Neural cell (in vitro differentiated cells): ENCODE measurements at regions not wholly inside any gene's neighbourhood (a gene's known extent, or its start where the extent isn't known, plus 50 kb on each side); places are given as distances from the start of the nearest gene placed in this dataset.

Experiments
- H2AFZ ChIP-seq: fragments of 200-600, 300-800 bp; sonication (generic), shearing (Covaris generic); 2 replicates; pipeline ENCODE4 v1.6.0; 2014; ENCODE audit warnings: low read depth, mild to moderate bottlenecking, antibody characterized with exemption, low read length, moderate library complexity
- H3F3A ChIP-seq: fragments of 200-600 bp; shearing (Covaris generic); 2 replicates; pipeline ENCODE4 v1.6.1; 2016; ENCODE audit warnings: mild to moderate bottlenecking, moderate library complexity, mixed read lengths, antibody characterized with exemption, low read length; ENCODE audit not compliant: insufficient read depth, poor library complexity, severe bottlenecking
- H3K27ac ChIP-seq: fragments of 200-600, 300-800 bp; sonication (generic), shearing (Covaris generic); 2 replicates; pipeline ENCODE4 v1.5.1; 2014; ENCODE audit warnings: mild to moderate bottlenecking, low read length, moderate library complexity
- H3K27me3 ChIP-seq: fragments of 300-800, 200-600 bp; sonication (generic), shearing (Covaris generic); 2 replicates; pipeline ENCODE4 v1.6.0; 2014; ENCODE audit warnings: mild to moderate bottlenecking, low read depth, low read length, moderate library complexity; ENCODE audit not compliant: insufficient read depth
- H3K36me3 ChIP-seq: fragments of 300-800, 200-600 bp; sonication (generic), shearing (Covaris generic); 2 replicates; pipeline ENCODE4 v1.5.1; 2014; ENCODE audit warnings: mild to moderate bottlenecking, antibody characterized with exemption, low read length, moderate library complexity; ENCODE audit not compliant: insufficient read depth
- H3K4me2 ChIP-seq: fragments of 300-800, 200-600 bp; sonication (generic), shearing (Covaris generic); 2 replicates; pipeline ENCODE4 v1.6.0; 2014; ENCODE audit warnings: mild to moderate bottlenecking, low read length
- H3K4me3 ChIP-seq: fragments of 300-800, 200-600 bp; sonication (generic), shearing (Covaris generic); 2 replicates; pipeline ENCODE4 v1.5.1; 2014; ENCODE audit warnings: mild to moderate bottlenecking, low read length, moderate library complexity
- H3K79me2 ChIP-seq: fragments of 200-600 bp; shearing (Covaris generic); replicated peaks from 2 replicates; pipeline ENCODE4 v1.6.0; 2014; ENCODE audit warnings: mild to moderate bottlenecking, low read length, moderate library complexity; ENCODE audit not compliant: insufficient read depth
- H3K9ac ChIP-seq: fragments of 300-800, 200-600 bp; sonication (generic), shearing (Covaris generic); 2 replicates; pipeline ENCODE4 v1.6.1; 2016; ENCODE audit warnings: mild to moderate bottlenecking, low read length, mixed read lengths
- H3K9me2 ChIP-seq: fragments of 200-600 bp; shearing (Covaris generic); 2 replicates; pipeline ENCODE4 v1.6.1; 2016; ENCODE audit warnings: mild to moderate bottlenecking, low read length, mixed read lengths; ENCODE audit not compliant: insufficient read depth
- H3K9me3 ChIP-seq: fragments of 200-600, 300-800 bp; sonication (generic), shearing (Covaris generic); 2 replicates; pipeline ENCODE4 v1.6.1; 2016; ENCODE audit warnings: mild to moderate bottlenecking, mixed run types, low read length, moderate library complexity, mixed read lengths
- H4K20me1 ChIP-seq: fragments of 200-600 bp; shearing (Covaris generic); 2 replicates; pipeline ENCODE4 v1.6.1; 2016; ENCODE audit warnings: mild to moderate bottlenecking, mixed run types; ENCODE audit not compliant: insufficient read depth
- EP300 ChIP-seq: fragments of 450-650 bp; conservative IDR thresholded peaks from 2 replicates; pipeline ENCODE4 v1.6.1; 2014; ENCODE audit warnings: antibody characterized with exemption, mild to moderate bottlenecking, moderate library complexity; ENCODE audit not compliant: poor library complexity, severe bottlenecking
- EZH2 ChIP-seq: fragments of 200-600, 300-800 bp; shearing (Covaris generic), sonication (generic); IDR thresholded peaks from 2 replicates; pipeline ENCODE4 v1.6.1; 2014; ENCODE audit warnings: antibody characterized with exemption, low read length, borderline replicate concordance, mild to moderate bottlenecking; ENCODE audit not compliant: insufficient read depth, poor library complexity, severe bottlenecking
- MXI1 ChIP-seq: fragments of 450-650 bp; conservative IDR thresholded peaks from 2 replicates; pipeline ENCODE4 v1.6.1; 2014; ENCODE audit warnings: antibody characterized with exemption, mild to moderate bottlenecking; ENCODE audit not compliant: poor library complexity, severe bottlenecking
- POLR2AphosphoS5 ChIP-seq: IDR thresholded peaks from 2 replicates; pipeline ENCODE4 v1.6.1; 2012
- RAD21 ChIP-seq: fragments of 450-650 bp; conservative IDR thresholded peaks from 2 replicates; pipeline ENCODE4 v1.6.1; 2014; ENCODE audit warnings: antibody characterized with exemption, mild to moderate bottlenecking, moderate library complexity
- SMC3 ChIP-seq: fragments of 450-650 bp; conservative IDR thresholded peaks from 2 replicates; pipeline ENCODE4 v1.6.1; 2014; ENCODE audit warnings: antibody characterized with exemption, mild to moderate bottlenecking, moderate library complexity; ENCODE audit not compliant: poor library complexity
- TAF1 ChIP-seq: IDR thresholded peaks from 2 replicates; pipeline ENCODE4 v1.6.1; 2012; ENCODE audit warnings: low read depth
- TF ChIP-seq, protein P1 (sequence below): IDR thresholded peaks from 2 replicates; pipeline ENCODE4 v1.6.1; 2012; ENCODE audit warnings: borderline replicate concordance
- TF ChIP-seq, protein P2 (sequence below): fragments of 450-650 bp; IDR thresholded peaks from 2 replicates; pipeline ENCODE4 v1.5.1; 2014; ENCODE audit warnings: antibody characterized with exemption, mild to moderate bottlenecking, moderate library complexity; ENCODE audit not compliant: poor library complexity, severe bottlenecking

DNA sequence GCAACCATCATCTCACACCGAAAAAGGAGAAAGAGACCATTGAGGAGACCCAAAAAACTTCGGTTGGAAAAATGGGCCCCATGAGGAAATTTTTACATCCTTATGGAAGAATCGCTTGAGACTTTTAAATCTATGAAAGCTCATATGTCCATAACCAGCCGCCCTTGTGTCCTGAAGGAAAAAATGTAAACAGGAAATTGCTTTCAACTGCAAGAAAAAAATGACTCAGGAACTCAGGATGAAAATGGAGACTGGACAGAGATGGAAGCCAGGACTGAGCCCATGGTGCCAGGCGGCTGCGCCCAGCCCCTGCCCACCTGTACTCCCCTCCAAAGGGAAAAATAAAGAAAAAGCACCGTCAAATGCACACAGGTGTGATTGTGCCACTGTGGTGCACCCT, 81.5 kb upstream of the SLC66A3 start:
- Histone ChIP-seq H3K27ac (no peak overlapping the region), H3F3A (no peaks in the 10 kb centered on the region), H3K9ac (no peak overlapping the region), H3K4me3 (no peak overlapping the region), H3K27me3 (no peaks in the 10 kb centered on the region), H2AFZ (no peak overlapping the region), H3K9me3 (no peaks in the 10 kb centered on the region), H3K36me3 (no peaks in the 10 kb centered on the region), H3K79me2 (no peaks in the 10 kb centered on the region), H3K4me2 (no peak overlapping the region), H4K20me1 (no peaks in the 10 kb centered on the region), H3K9me2 (no peaks in the 10 kb centered on the region)
- TF ChIP-seq SMC3 (no peak), EZH2 (no peak), EP300 (no peak), TAF1 (no peak), RAD21 (no peak)
- TF ChIP-seq, protein P1, sequence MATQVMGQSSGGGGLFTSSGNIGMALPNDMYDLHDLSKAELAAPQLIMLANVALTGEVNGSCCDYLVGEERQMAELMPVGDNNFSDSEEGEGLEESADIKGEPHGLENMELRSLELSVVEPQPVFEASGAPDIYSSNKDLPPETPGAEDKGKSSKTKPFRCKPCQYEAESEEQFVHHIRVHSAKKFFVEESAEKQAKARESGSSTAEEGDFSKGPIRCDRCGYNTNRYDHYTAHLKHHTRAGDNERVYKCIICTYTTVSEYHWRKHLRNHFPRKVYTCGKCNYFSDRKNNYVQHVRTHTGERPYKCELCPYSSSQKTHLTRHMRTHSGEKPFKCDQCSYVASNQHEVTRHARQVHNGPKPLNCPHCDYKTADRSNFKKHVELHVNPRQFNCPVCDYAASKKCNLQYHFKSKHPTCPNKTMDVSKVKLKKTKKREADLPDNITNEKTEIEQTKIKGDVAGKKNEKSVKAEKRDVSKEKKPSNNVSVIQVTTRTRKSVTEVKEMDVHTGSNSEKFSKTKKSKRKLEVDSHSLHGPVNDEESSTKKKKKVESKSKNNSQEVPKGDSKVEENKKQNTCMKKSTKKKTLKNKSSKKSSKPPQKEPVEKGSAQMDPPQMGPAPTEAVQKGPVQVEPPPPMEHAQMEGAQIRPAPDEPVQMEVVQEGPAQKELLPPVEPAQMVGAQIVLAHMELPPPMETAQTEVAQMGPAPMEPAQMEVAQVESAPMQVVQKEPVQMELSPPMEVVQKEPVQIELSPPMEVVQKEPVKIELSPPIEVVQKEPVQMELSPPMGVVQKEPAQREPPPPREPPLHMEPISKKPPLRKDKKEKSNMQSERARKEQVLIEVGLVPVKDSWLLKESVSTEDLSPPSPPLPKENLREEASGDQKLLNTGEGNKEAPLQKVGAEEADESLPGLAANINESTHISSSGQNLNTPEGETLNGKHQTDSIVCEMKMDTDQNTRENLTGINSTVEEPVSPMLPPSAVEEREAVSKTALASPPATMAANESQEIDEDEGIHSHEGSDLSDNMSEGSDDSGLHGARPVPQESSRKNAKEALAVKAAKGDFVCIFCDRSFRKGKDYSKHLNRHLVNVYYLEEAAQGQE: no peak
- TF ChIP-seq, protein P2, sequence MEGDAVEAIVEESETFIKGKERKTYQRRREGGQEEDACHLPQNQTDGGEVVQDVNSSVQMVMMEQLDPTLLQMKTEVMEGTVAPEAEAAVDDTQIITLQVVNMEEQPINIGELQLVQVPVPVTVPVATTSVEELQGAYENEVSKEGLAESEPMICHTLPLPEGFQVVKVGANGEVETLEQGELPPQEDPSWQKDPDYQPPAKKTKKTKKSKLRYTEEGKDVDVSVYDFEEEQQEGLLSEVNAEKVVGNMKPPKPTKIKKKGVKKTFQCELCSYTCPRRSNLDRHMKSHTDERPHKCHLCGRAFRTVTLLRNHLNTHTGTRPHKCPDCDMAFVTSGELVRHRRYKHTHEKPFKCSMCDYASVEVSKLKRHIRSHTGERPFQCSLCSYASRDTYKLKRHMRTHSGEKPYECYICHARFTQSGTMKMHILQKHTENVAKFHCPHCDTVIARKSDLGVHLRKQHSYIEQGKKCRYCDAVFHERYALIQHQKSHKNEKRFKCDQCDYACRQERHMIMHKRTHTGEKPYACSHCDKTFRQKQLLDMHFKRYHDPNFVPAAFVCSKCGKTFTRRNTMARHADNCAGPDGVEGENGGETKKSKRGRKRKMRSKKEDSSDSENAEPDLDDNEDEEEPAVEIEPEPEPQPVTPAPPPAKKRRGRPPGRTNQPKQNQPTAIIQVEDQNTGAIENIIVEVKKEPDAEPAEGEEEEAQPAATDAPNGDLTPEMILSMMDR: no peak

DNA sequence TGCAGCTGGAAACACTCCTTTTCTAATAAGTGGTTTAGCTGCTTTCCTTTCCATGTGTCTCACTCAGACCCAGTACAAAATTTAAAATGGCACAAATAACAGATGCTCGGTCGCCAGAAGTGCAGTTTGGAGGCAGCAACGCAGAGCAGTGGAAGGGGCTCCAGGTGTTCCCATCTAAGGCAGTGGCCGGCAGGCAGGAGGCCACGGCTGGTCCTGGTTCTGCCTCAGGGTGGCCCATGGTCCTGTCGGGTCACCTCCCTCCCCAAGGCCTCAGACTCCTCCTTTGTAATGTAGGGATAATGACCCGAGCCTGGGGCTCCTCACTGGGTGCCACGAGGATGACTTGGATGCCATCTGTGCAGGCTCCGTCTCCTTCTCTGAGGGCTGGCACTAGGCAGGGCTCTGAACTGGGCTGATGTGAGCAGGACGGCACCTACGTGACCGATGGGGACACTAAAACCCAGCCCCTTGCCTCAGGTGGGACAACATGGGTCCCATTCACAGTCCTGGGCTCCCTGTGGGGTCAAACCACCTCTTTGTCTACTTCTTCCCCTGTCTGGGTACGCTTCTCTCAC, 80.9 kb upstream of the SLC66A3 start:
- H3K27me3 ChIP-seq: no peaks in the 10 kb centered on the region
- no peak overlapping the region for H3K4me2 ChIP-seq
- no peaks in the 10 kb centered on the region for H3K36me3 ChIP-seq
- no peaks in the 10 kb centered on the region for H3K79me2 ChIP-seq
- H3K4me3 ChIP-seq: no peak overlapping the region
- no peaks in the 10 kb centered on the region for H3K9me2 ChIP-seq
- no peak overlapping the region for H3K27ac ChIP-seq
- H3K9ac ChIP-seq: no peak overlapping the region
- H3F3A ChIP-seq: no peaks in the 10 kb centered on the region
- no peaks in the 10 kb centered on the region for H3K9me3 ChIP-seq
- TF ChIP-seq POLR2AphosphoS5: no peak
- no peak for TF ChIP-seq RAD21
- no peak for TF ChIP-seq MXI1
- TF ChIP-seq, protein P2: no peak
- no peak for TF ChIP-seq TAF1
- no peak for TF ChIP-seq EZH2
- H2AFZ ChIP-seq: no peak overlapping the region
- H4K20me1 ChIP-seq: no peaks in the 10 kb centered on the region
